Small intestine (tissue), 7 donors: ENCODE measurements at regions not wholly inside any gene's neighbourhood (a gene's known extent, or its start where the extent isn't known, plus 50 kb on each side); places are given as distances from the start of the nearest gene placed in this dataset.

Source experiments
- DNase-seq, 2 donors: peaks; one replicate each; pipeline versions ENCODE4 v3.0.0 to v3.0.0-alpha.2; 2013
- FAIRE-seq: peaks from 2 replicates; lab custom pipeline; 2012; peaks lifted over from hg19 to GRCh38; lab: Jason Lieb, UNC
- H3K27ac ChIP-seq, 3 donors: one replicate each; pipeline ENCODE4 v1.5.1; 2013; ENCODE audit warnings: low read length in 2 of 3, mild to moderate bottlenecking in 2 of 3, control low read depth in 1 of 3, inconsistent platforms in 1 of 3, low read depth in 1 of 3, moderate library complexity in 1 of 3
- H3K27me3 ChIP-seq, 3 donors: one replicate each; pipeline ENCODE4 v1.6.1; 2013; ENCODE audit warnings: low read length in 3 of 3, inconsistent platforms in 1 of 3; ENCODE audit not compliant: control insufficient read depth in 3 of 3, insufficient read depth in 3 of 3
- H3K36me3 ChIP-seq, 3 donors: one replicate each; pipeline ENCODE4 v1.6.1; 2013; ENCODE audit warnings: low read length in 3 of 3, inconsistent platforms in 1 of 3, low read depth in 1 of 3, mild to moderate bottlenecking in 1 of 3, moderate library complexity in 1 of 3; ENCODE audit not compliant: control insufficient read depth in 3 of 3, insufficient read depth in 2 of 3
- H3K4me1 ChIP-seq, 3 donors: one replicate each; pipeline ENCODE4 v1.6.1; 2013; ENCODE audit warnings: low read length in 2 of 3, inconsistent platforms in 1 of 3, low read depth in 1 of 3, mild to moderate bottlenecking in 1 of 3, moderate library complexity in 1 of 3; ENCODE audit not compliant: control insufficient read depth in 3 of 3, insufficient read depth in 2 of 3
- H3K4me3 ChIP-seq, 3 donors: one replicate each; pipeline ENCODE4 v1.5.1; 2013; ENCODE audit warnings: low read length in 3 of 3, control low read depth in 1 of 3, inconsistent platforms in 1 of 3, low read depth in 1 of 3, mild to moderate bottlenecking in 1 of 3, moderate library complexity in 1 of 3
- H3K9me3 ChIP-seq, 2 donors: one replicate each; pipeline ENCODE4 v1.6.1; 2013; ENCODE audit warnings: low read depth in 1 of 2, low read length in 1 of 2; ENCODE audit not compliant: control insufficient read depth in 2 of 2, insufficient read depth in 1 of 2
- WGBS, 3 donors: extraction: QIAGEN DNeasy Blood & Tissue Kit; methylation state at CpG; one replicate each; pipeline ENCODE4 v1.1.7; 2013; 5-methylcytosine and 5-hydroxymethylcytosine counted together
- donor health status: healthy with polysubstance abuse.
- donor health status: control.
- donor health status: control.
- donor health status: Bipolar disorder and iron deficiency.
- donor health status: healthy.

DNA sequence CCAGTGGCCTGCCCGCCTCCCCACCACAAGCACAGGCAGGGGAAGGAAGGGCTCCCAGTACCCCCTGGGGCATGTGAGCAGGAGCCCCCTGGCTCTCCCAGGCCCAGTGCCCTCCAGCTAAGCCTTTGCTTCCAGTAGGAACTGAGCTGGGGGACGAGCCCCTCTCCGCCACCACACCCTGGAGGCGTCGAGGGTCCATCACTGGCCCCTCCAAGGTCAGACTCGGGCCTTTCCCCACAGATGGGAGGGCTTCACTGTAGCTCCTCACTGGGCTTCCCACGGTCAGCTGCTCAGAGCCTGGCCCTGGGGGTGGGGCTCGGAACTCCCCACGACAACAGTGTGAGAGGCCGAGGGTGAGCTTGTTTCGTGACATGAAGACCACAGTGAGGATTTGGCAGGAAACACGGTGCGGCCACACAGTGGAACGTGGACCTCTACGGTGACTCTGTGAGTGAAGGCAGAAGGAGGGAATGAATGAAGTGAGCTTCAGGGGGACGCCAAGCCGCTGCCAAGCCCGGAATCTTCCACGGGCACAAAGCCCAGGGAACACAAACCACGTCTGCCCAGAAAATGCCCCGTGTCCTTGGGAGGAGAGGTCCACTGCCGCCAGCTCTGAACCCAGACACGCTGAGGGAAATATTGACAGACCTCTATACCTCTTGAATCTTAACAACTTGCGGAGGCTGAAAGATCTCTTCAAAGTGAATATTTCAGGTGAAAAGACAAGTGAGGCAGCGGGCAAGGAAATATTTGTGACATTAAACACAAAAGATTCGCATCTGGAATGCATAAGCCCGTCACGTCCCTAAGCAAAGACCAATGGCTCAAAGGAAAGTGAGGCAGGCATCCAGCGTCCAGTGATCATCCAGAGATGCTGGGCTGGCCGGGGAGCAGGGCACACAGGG is 144.8 kb upstream of the GPC1 start:
- H3K9me3 ChIP-seq: no peaks in the 10 kb centered on the region
- no peaks in the 10 kb centered on the region for H3K27me3 ChIP-seq
- no peak overlapping the region for H3K4me3 ChIP-seq
- DNase-seq (no peak), FAIRE-seq (no peak)
- H3K27ac ChIP-seq: no peak overlapping the region
- 84 to 86% (median 85%) methylated on average over 28 to 30 of the region's 30 CpGs for WGBS, 3 donors
- no peaks in the 10 kb centered on the region for H3K4me1 ChIP-seq
- no peaks in the 10 kb centered on the region for H3K36me3 ChIP-seq

DNA sequence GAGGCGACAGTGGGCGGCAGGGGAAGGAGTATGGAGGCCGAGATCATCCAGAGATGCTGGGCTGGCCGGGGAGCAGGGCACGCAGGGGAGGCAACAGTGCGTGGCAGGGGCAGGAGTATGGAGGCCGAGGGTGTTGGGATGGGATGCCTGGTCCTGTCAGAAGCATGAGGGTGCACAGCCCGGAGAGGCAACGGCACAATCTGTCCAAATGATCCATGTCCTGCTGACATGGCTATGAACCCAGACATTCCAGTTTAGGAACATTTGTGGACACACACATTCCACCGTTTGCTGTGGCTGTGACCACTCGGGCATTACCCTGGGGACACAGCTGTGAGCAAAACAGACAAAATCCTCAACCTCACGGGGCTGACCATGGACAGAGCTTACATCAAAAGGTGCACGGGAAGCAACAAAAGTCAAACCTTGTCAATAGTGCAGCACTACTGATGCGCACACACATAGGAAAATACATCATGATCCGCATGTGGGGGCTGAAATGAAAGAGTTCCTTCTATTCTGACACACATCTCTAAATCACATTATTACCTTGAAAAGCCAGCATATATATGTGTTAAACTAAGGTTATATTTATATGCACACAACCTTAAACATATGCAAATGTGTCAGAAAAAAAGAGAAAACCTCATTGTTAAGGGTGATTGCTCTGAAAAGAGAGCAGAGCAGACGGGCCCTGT is 144.0 kb upstream of the GPC1 start:
- no peak for FAIRE-seq

DNA sequence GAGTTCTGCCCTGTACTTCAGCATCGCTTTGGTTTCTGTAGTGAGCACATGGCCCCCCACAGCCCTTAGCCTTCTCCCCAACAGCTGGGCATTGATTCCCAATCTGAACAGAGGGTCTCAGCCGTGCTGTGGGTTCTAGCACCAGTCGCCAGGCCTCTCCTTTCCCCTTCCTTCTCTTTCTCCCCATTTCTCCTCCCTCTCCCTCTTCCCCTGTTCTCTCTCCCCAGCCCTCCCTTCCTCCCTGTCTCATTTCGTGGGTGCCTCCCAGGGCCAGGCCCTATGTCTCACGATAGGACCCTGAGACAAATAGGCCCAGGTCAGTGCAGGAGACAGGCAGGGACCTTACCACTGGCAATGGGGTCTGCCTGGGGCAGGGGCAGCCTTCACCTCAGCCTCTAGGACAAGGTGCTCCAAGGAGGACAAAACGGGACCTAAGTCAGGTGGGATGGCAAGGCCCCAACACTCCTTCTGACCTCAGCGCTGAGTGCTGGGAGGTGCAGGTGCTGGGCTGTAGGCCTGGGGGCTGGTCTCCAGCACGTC is 143.4 kb upstream of the GPC1 start:
- no peak for DNase-seq
- Histone ChIP-seq H3K4me1 (no peaks in the 10 kb centered on the region), H3K27me3 (no peaks in the 10 kb centered on the region), H3K9me3 (no peaks in the 10 kb centered on the region), H3K27ac (no peak overlapping the region), H3K4me3 (no peak overlapping the region), H3K36me3 (no peaks in the 10 kb centered on the region)
- FAIRE-seq: no peak
- WGBS, 3 donors: 56 to 80% (median 62%) methylated on average over 7 to 8 of the region's 8 CpGs

More for the DNA sequence above, 144.0 kb upstream of the GPC1 start:
- 75 to 79% (median 78%) methylated on average over 16 of the region's 16 CpGs for WGBS, 3 donors
- Histone ChIP-seq H3K27ac (no peak overlapping the region), H3K9me3 (no peaks in the 10 kb centered on the region), H3K4me1 (no peaks in the 10 kb centered on the region), H3K27me3 (no peaks in the 10 kb centered on the region), H3K36me3 (no peaks in the 10 kb centered on the region), H3K4me3 (no peak overlapping the region)
- no peak for DNase-seq

DNA sequence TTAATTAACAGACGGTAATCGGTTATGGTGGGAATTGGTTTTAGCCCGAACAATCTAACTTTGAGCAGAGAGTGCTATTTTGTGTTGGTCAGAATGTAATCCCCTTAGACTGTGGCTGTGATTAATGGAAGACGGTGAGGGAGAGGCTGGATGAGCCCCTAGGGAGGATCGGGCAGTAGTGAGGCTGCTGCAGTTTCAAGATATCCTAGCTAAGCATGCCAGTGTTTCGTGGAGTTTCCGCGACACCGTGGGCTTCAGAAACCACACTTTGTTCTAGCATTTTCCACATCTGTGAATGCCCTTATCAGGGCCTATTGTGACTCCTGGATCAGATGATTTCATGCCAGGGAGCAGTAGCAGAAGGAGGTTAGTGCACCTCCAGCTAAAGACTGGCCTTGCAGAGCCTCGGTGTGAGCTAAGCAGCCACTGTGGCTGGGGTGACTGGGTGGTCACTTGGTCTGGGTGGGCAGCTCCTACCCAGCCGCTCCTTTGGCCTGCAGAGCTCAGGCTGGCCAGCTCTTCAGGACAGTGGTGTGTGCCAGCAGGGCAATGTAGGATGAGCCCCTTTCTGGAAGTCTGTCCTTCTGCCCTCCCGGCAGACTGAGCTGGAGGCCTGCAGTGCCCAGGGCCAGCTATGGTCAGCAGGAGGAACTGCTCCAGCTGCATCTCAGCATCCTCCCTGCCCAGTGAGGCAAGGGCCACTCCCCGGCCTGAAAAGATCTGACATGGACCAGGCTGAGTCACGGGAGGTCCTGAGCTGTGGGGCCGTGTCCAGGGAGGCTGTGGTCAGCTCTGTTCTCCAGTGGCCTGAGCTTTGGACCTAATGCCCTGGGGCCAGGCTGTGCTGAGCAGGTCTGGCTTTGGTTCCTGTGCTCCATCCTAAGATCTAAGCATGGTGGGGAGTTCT is 142.6 kb upstream of the GPC1 start:
- H3K9me3 ChIP-seq: no peaks in the 10 kb centered on the region
- no peaks in the 10 kb centered on the region for H3K4me1 ChIP-seq
- H3K36me3 ChIP-seq: no peaks in the 10 kb centered on the region
- no peak overlapping the region for H3K27ac ChIP-seq
- WGBS, 3 donors: 81 to 85% (median 82%) methylated on average over 15 of the region's 15 CpGs
- DNase-seq: no peak
- no peak for FAIRE-seq
- H3K4me3 ChIP-seq: no peak overlapping the region
- no peaks in the 10 kb centered on the region for H3K27me3 ChIP-seq

DNA sequence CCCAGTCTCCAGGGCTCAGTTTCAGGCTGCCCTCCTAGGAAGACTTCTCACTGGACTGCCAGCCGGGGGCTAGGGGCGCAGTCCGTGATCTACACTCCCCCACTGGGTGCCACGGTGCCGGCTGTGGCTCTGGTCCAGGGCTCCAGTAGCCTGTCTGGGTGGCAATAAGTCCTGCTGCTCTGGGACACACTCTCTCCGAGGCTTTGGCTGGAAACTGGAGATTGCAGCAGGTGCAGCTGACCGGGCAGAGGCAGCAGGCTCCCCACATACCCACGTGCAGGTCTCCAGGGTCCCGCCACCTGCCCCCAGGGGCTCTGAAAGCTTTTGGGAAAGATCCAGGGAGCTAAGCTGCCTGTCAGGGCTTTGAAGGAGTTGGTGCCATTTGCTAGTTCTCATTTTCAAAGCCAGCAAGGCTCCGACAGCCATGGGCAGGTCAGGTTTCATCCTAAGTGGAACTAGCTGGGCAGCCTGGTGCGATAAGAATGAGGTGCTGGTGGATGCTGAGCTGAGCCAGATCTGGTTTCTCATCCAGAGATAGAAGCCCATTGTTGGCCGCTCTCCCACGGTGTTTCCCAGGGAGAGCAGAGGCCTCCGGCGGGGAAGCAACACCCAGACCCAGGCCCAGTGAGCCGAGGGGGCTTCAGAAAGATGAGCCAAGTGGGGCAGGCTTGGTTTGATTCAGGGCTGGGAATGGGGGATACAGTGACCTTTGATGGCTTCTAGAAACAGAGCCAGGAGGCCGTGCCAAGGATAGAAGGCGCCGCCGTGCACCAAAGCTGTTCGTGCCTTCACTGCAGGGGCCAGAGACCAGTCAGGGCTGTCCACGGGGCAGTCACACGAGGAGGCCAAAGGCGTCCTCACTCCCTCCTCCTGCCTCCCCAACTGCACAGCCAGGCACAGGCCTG is 141.7 kb upstream of the GPC1 start:
- WGBS, 3 donors: 65 to 76% (median 74%) methylated on average over 22 to 24 of the region's 24 CpGs
- DNase-seq (no peak), FAIRE-seq (no peak)
- H3K27me3 ChIP-seq: no peaks in the 10 kb centered on the region
- no peak overlapping the region for H3K4me3 ChIP-seq
- H3K27ac ChIP-seq: no peak overlapping the region
- no peaks in the 10 kb centered on the region for H3K4me1 ChIP-seq
- no peaks in the 10 kb centered on the region for H3K36me3 ChIP-seq
- H3K9me3 ChIP-seq: no peaks in the 10 kb centered on the region

DNA sequence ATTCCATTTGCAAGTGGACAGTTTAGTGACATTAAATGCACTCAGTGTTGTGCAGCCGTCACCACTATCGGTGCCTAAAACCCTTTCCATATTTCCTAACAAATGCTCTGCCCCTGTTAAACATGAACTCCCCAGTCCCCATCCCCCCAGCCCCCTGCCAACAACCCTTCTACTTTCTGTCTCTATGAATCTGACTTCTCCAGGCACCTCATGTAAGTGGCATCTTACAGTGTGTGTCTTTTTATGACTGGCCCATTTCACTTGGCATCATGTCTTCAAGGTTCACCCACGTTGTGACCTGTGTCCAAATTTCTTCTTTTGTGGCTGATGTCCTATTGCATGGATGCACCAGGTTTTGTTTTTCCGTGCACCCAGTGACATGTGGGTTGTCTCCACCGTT is 140.9 kb upstream of the GPC1 start:
- Histone ChIP-seq H3K27me3 (no peaks in the 10 kb centered on the region), H3K4me3 (no peak overlapping the region), H3K4me1 (no peaks in the 10 kb centered on the region), H3K27ac (no peak overlapping the region), H3K9me3 (no peaks in the 10 kb centered on the region), H3K36me3 (no peaks in the 10 kb centered on the region)
- WGBS, 3 donors: 74 to 85% (median 76%) methylated on average over 5 of the region's 5 CpGs
- DNase-seq (no peak), FAIRE-seq (no peak)

DNA sequence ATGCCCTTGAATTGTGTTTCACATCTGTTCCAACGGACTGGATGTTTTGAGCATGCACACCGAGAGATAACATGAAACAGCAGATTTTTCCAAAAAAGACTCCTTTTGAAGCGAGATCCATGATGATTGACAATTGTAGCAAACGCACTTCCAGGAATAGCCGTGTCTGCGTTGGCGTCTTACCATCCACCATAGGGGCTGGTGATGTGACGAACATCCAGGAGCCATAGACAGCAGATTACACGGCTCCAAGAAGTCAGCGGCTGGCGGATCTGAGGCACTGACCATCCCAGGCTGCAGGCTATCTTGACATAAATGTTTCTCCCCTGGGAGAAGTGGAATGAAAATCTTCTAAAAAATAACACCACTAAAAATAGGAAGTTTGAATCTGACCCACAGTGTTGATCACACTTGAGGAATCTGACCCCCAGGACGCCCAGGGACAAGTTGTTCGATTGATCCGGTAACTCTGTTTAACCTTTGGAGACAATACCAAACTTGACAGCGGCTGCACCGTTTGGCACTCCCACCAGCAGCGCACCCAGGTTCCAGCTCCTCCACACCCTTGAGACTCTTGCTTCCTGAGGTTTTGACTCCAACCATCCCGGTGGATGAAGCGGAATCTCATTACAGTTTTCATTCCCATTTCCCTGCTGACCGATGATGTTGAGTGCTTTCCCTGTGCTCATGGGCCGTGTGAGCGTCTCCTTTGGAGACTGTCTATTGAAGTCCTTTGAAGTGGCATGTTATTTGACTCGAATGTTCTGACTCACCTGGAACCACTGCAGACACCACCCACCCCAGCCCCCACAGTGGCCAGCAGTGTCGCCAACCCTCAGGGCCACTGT is 140.0 kb upstream of the GPC1 start:
- no peaks in the 10 kb centered on the region for H3K4me1 ChIP-seq
- no peaks in the 10 kb centered on the region for H3K27me3 ChIP-seq
- no peak overlapping the region for H3K4me3 ChIP-seq
- no peak for FAIRE-seq
- no peak overlapping the region for H3K27ac ChIP-seq
- DNase-seq: no peak
- no peaks in the 10 kb centered on the region for H3K36me3 ChIP-seq
- no peaks in the 10 kb centered on the region for H3K9me3 ChIP-seq
- 83 to 84% (median 83%) methylated on average over 24 of the region's 24 CpGs for WGBS, 3 donors
